OCI-LY1 (cell line): ENCODE measurements at regions not wholly inside any gene's neighbourhood (a gene's known extent, or its start where the extent isn't known, plus 50 kb on each side); places are given as distances from the start of the nearest gene placed in this dataset.

ENCODE experiments used
- CTCF ChIP-seq: fragments of 200-600 bp; sonication (generic), shearing (Covaris generic); IDR thresholded peaks from 2 replicates; pipeline ENCODE4 v1.5.1; 2017; ENCODE audit warnings: mild to moderate bottlenecking, antibody characterized with exemption, low read length, moderate library complexity, mixed read lengths
- EZH2 ChIP-seq: fragments of 200-600 bp; sonication (generic), shearing (Covaris generic); IDR thresholded peaks from 2 replicates; pipeline ENCODE4 v1.8.0; 2017; ENCODE audit warnings: borderline replicate concordance, mixed run types, mild to moderate bottlenecking, antibody characterized with exemption, low read length, moderate library complexity, mixed read lengths

- no peak for TF ChIP-seq CTCF
- TF ChIP-seq EZH2, result no peak
These were observed 56.3 kb upstream of the SLC8A3 start for GRCh38 chr14:70245026-70245425.
